Lung (tissue), 11 donors: ENCODE measurements at regions not wholly inside any gene's neighbourhood (a gene's known extent, or its start where the extent isn't known, plus 50 kb on each side); places are given as distances from the start of the nearest gene placed in this dataset.

ENCODE experiments used
- ATAC-seq: fragments of 200-7000 bp; cut with Tn5 transposase; one replicate; pipeline ENCODE4 v1.9.1; 2020; ENCODE audit warnings: moderate number of reproducible peaks; ENCODE audit not compliant: insufficient read depth, low FRiP score
- DNase-seq, 3 donors: peaks; one replicate each; pipeline ENCODE4 v3.0.0-alpha.2; 2013 to 2017
- H3K27ac ChIP-seq, 2 donors: one replicate each; pipeline ENCODE4 v1.5.1; 2013; ENCODE audit warnings: mild to moderate bottlenecking in 2 of 2, moderate library complexity in 2 of 2, control low read depth in 1 of 2, inconsistent platforms in 1 of 2, low read depth in 1 of 2, low read length in 1 of 2
- H3K27me3 ChIP-seq, 3 donors: one replicate each; pipeline ENCODE4 v1.5.1; 2013; ENCODE audit warnings: low read length in 2 of 3; ENCODE audit not compliant: control insufficient read depth in 3 of 3, insufficient read depth in 3 of 3
- H3K36me3 ChIP-seq, 4 donors: one replicate each; pipeline ENCODE4 v1.5.1; 2013; ENCODE audit warnings: low read length in 4 of 4, mild to moderate bottlenecking in 1 of 4, moderate library complexity in 1 of 4; ENCODE audit not compliant: control insufficient read depth in 4 of 4, insufficient read depth in 4 of 4
- H3K4me1 ChIP-seq, 5 donors: one replicate each; pipeline ENCODE4 v1.5.1; 2013; ENCODE audit warnings: low read length in 5 of 5, mild to moderate bottlenecking in 2 of 5, moderate library complexity in 1 of 5; ENCODE audit not compliant: control insufficient read depth in 5 of 5, insufficient read depth in 5 of 5
- H3K4me3 ChIP-seq: one replicate; pipeline ENCODE4 v1.5.1; 2013; ENCODE audit warnings: mild to moderate bottlenecking, control low read depth, moderate library complexity
- H3K9ac ChIP-seq, 2 donors: one replicate each; pipeline ENCODE4 v1.5.1; 2013; ENCODE audit warnings: low read length in 2 of 2, control low read depth in 1 of 2; ENCODE audit not compliant: insufficient read depth in 1 of 2
- H3K9me3 ChIP-seq, 4 donors: one replicate each; pipeline ENCODE4 v1.5.1; 2013; ENCODE audit warnings: low read length in 3 of 4, mild to moderate bottlenecking in 1 of 4, moderate library complexity in 1 of 4; ENCODE audit not compliant: control insufficient read depth in 4 of 4, insufficient read depth in 3 of 4
- CTCF ChIP-seq: IDR thresholded peaks from 2 replicates; pipeline ENCODE4 v1.5.1; 2012; ENCODE audit warnings: mild to moderate bottlenecking; ENCODE audit errors: control extremely low read depth, extremely low read depth
- WGBS, 2 donors: extraction: QIAGEN DNeasy Blood & Tissue Kit; methylation state at CpG; one replicate each; pipeline ENCODE4 v1.1.7; 2013; 5-methylcytosine and 5-hydroxymethylcytosine counted together
- donor health status: control.
- donor health status: control.
- donor health status: Bipolar disorder and iron deficiency.
- donor health status: healthy.
- donor health status: DM: yes; HTN: yes; CAD: no.

- H3K9ac ChIP-seq: no peak overlapping the region
- TF ChIP-seq CTCF: no peak
- peak; percentile 67 for ATAC-seq
- peak overlapping the region; percentile 70 to 76 for H3K27ac ChIP-seq
- H3K4me3 ChIP-seq: no peak overlapping the region
- peaks cover 0 to 13% (median 3%) of the 10 kb centered on the region in 5 donors for H3K4me1 ChIP-seq
- peak in 2 of 3 donors; percentile 18 to 36 for DNase-seq
- H3K27me3 ChIP-seq: peaks cover 0 to 4% (median 0%) of the 10 kb centered on the region in 3 donors
- 45 to 67% methylated on average over 9 of the region's 9 CpGs for WGBS, 2 donors
- H3K36me3 ChIP-seq: no peaks in the 10 kb centered on the region
- no peaks in the 10 kb centered on the region for H3K9me3 ChIP-seq
These were observed 179.0 kb upstream of the FOXA2 start for GRCh38 chr20:22763257-22763906.

GRCh38 chr20:22768266-22769178, 184.2 kb upstream of the FOXA2 start:
- no peak for ATAC-seq
- Histone ChIP-seq H3K36me3 (no peaks in the 10 kb centered on the region), H3K4me1 (peaks cover 0 to 9% (median 0%) of the 10 kb centered on the region in 5 donors), H3K9ac (no peak overlapping the region), H3K27me3 (no peaks in the 10 kb centered on the region), H3K4me3 (no peak overlapping the region), H3K27ac (no peak overlapping the region), H3K9me3 (no peaks in the 10 kb centered on the region)
- no peak for TF ChIP-seq CTCF
- WGBS, 2 donors: 71 to 81% methylated on average over 11 of the region's 11 CpGs
- no peak for DNase-seq

GRCh38 chr20:22770241-22770800, 185.9 kb upstream of the FOXA2 start:
- H3K27me3 ChIP-seq: no peaks in the 10 kb centered on the region
- H3K9ac ChIP-seq: no peak overlapping the region
- DNase-seq (no peak), ATAC-seq (no peak)
- no peak overlapping the region for H3K4me3 ChIP-seq
- H3K36me3 ChIP-seq: no peaks in the 10 kb centered on the region
- TF ChIP-seq CTCF: no peak
- H3K27ac ChIP-seq: no peak overlapping the region
- H3K9me3 ChIP-seq: no peaks in the 10 kb centered on the region
- no peaks in the 10 kb centered on the region for H3K4me1 ChIP-seq
